ENCODE measurements at regions not wholly inside any gene's neighbourhood (a gene's known extent, or its start where the extent isn't known, plus 50 kb on each side); places are given as distances from the start of the nearest gene placed in this dataset.

- Histone ChIP-seq H4K20me1 (ENCODE audit: insufficient read depth) (no peaks in the 10 kb centered on the region), H3K36me3 (ENCODE audit: control insufficient read depth in 1 of 2, insufficient read depth in 2 of 2, low read length in 2 of 2) (no peaks in the 10 kb centered on the region), H3K4me3 (replicated peaks in 1 of 2; ENCODE audit: low read depth in 1 of 2, low read length in 2 of 2) (no peak overlapping the region), H3K27ac (ENCODE audit: low read depth, low read length) (no peak overlapping the region), H2AFZ (ENCODE audit: low read depth, low read length, poor library complexity, severe bottlenecking) (no peak overlapping the region), H3K9me2 (ENCODE audit: insufficient read depth) (no peaks in the 10 kb centered on the region), H3K79me2 (ENCODE audit: insufficient read depth, low read length) (no peaks in the 10 kb centered on the region), H3K4me2 (ENCODE audit: low read length) (no peak overlapping the region), H3K27me3 (ENCODE audit: insufficient read depth, low read length) (peaks cover 18% of the 10 kb centered on the region), H3K9me3 (ENCODE audit: control insufficient read depth in 1 of 2, insufficient read depth in 1 of 2, low read depth in 1 of 2, low read length in 2 of 2) (no peaks in the 10 kb centered on the region), H3K4me1 (ENCODE audit: control insufficient read depth in 1 of 2, insufficient read depth in 2 of 2, low read length in 2 of 2) (no peaks in the 10 kb centered on the region), H3K9ac (ENCODE audit: low read length) (no peak overlapping the region)
- CTCF ChIA-PET: no interaction called here
- DNase-seq (ENCODE audit: low read depth, low spot score) (no peak), ATAC-seq (no peak)
- no TSS peak for BruUV-seq (replicated peaks)
- POLR2A ChIA-PET: no interaction called here
- RAD21 ChIA-PET (ENCODE audit: low non-redundant PET in 1 of 2, low total read pairs in 2 of 2, uncharacterized antibody in 2 of 2, unreplicated experiment in 2 of 2): no interaction called here
- no peak for TF ChIP-seq POLR2AphosphoS5 (IDR thresholded peaks at IDR 0.05; ENCODE audit: low read depth, low read length)
- TF ChIP-seq ZNF274 (IDR thresholded peaks at IDR 0.05; ENCODE audit: low read depth, low read length): no peak
- TF ChIP-seq REST (IDR thresholded peaks at IDR 0.05; ENCODE audit: low read depth): no peak
- no peak for TF ChIP-seq ELF1 (IDR thresholded peaks at IDR 0.05; ENCODE audit: borderline replicate concordance, low read depth)
- TF ChIP-seq, protein P1, sequence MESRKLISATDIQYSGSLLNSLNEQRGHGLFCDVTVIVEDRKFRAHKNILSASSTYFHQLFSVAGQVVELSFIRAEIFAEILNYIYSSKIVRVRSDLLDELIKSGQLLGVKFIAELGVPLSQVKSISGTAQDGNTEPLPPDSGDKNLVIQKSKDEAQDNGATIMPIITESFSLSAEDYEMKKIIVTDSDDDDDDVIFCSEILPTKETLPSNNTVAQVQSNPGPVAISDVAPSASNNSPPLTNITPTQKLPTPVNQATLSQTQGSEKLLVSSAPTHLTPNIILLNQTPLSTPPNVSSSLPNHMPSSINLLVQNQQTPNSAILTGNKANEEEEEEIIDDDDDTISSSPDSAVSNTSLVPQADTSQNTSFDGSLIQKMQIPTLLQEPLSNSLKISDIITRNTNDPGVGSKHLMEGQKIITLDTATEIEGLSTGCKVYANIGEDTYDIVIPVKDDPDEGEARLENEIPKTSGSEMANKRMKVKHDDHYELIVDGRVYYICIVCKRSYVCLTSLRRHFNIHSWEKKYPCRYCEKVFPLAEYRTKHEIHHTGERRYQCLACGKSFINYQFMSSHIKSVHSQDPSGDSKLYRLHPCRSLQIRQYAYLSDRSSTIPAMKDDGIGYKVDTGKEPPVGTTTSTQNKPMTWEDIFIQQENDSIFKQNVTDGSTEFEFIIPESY (IDR thresholded peaks at IDR 0.05; ENCODE audit: extremely low read depth, insufficient replicate concordance, low read length): no peak
- TF ChIP-seq POLR2A (IDR thresholded peaks at IDR 0.05; ENCODE audit: borderline replicate concordance, extremely low read depth, insufficient read depth, insufficient read length): no peak
- no peak for TF ChIP-seq CEBPB (IDR thresholded peaks at IDR 0.05; ENCODE audit: low read depth)
- TF ChIP-seq SIN3A (IDR thresholded peaks at IDR 0.05; ENCODE audit: low read depth): no peak
- TF ChIP-seq, protein P2, sequence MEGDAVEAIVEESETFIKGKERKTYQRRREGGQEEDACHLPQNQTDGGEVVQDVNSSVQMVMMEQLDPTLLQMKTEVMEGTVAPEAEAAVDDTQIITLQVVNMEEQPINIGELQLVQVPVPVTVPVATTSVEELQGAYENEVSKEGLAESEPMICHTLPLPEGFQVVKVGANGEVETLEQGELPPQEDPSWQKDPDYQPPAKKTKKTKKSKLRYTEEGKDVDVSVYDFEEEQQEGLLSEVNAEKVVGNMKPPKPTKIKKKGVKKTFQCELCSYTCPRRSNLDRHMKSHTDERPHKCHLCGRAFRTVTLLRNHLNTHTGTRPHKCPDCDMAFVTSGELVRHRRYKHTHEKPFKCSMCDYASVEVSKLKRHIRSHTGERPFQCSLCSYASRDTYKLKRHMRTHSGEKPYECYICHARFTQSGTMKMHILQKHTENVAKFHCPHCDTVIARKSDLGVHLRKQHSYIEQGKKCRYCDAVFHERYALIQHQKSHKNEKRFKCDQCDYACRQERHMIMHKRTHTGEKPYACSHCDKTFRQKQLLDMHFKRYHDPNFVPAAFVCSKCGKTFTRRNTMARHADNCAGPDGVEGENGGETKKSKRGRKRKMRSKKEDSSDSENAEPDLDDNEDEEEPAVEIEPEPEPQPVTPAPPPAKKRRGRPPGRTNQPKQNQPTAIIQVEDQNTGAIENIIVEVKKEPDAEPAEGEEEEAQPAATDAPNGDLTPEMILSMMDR (IDR thresholded peaks at IDR 0.05 in 2 of 3, conservative IDR thresholded peaks at IDR 0.05 in 1 of 3; ENCODE audit: borderline replicate concordance in 1 of 3, insufficient read depth in 1 of 3, low read depth in 2 of 3, low read length in 2 of 3): no peak
- no peak for TF ChIP-seq EZH2 (IDR thresholded peaks at IDR 0.05)
- TF ChIP-seq JUND (IDR thresholded peaks at IDR 0.05): no peak
- no peak for TF ChIP-seq EZH2phosphoT487 (IDR thresholded peaks at IDR 0.05; ENCODE audit: borderline replicate concordance)
- no peak for TF ChIP-seq SP1 (IDR thresholded peaks at IDR 0.05; ENCODE audit: low read depth)
- intact Hi-C loops (cut with micrococcal nuclease): no loop called here
These were observed 55.0 kb upstream of the GHITM start for GRCh38 chr10:84084342-84084741.

Data from HCT116 (cell line).